ENCODE measurements at regions not wholly inside any gene's neighbourhood (a gene's known extent, or its start where the extent isn't known, plus 50 kb on each side); places are given as distances from the start of the nearest gene placed in this dataset.
A peak's percentile ranks its signal among the peaks of the same experiment; 100 is the strongest.

GRCh38 chr5:15135661-15136060 is 264.1 kb upstream of the ANKH start:
- no peak for DNase-seq
- no peak for ATAC-seq (ENCODE audit: low FRiP score in 2 of 2)
- no peaks in the 10 kb centered on the region for H3K9me3 ChIP-seq
- no peaks in the 10 kb centered on the region for H3K36me3 ChIP-seq
- no peaks in the 10 kb centered on the region for H3K4me1 ChIP-seq
- H3K4me3 ChIP-seq: no peak overlapping the region
- WGBS, 2 donors: 89 to 90% methylated on average over 2 of the region's 2 CpGs
- TF ChIP-seq POLR2A (IDR thresholded peaks at IDR 0.05): no peak
- TF ChIP-seq CTCF (IDR thresholded peaks at IDR 0.05): no peak
- TF ChIP-seq POLR2AphosphoS5 (IDR thresholded peaks at IDR 0.05): no peak
- TF ChIP-seq EP300 (IDR thresholded peaks at IDR 0.05): no peak
- H3K27me3 ChIP-seq: no peaks in the 10 kb centered on the region
- no peak overlapping the region for H3K27ac ChIP-seq

- Histone ChIP-seq H3K27ac (no peak overlapping the region), H3K27me3 (no peaks in the 10 kb centered on the region), H3K4me1 (no peaks in the 10 kb centered on the region), H3K36me3 (no peaks in the 10 kb centered on the region), H3K9me3 (no peaks in the 10 kb centered on the region), H3K4me3 (no peak overlapping the region)
- 62 to 79% methylated on average over 3 of the region's 3 CpGs for WGBS, 2 donors
- TF ChIP-seq EP300 (IDR thresholded peaks at IDR 0.05) (no peak), POLR2AphosphoS5 (IDR thresholded peaks at IDR 0.05) (no peak), CTCF (IDR thresholded peaks at IDR 0.05) (no peak), POLR2A (IDR thresholded peaks at IDR 0.05) (no peak)
- ATAC-seq (ENCODE audit: low FRiP score in 2 of 2) (no peak), DNase-seq (no peak)
Measured at GRCh38 chr5:15133456-15133965, 261.9 kb upstream of the ANKH start.

GRCh38 chr5:15132816-15133405 is 261.3 kb upstream of the ANKH start:
- 72 to 85% methylated on average over 2 to 5 of the region's 5 CpGs for WGBS, 2 donors
- TF ChIP-seq POLR2A (IDR thresholded peaks at IDR 0.05) (no peak), CTCF (IDR thresholded peaks at IDR 0.05) (no peak), EP300 (IDR thresholded peaks at IDR 0.05) (no peak), POLR2AphosphoS5 (IDR thresholded peaks at IDR 0.05) (no peak)
- Histone ChIP-seq H3K36me3 (no peaks in the 10 kb centered on the region), H3K27me3 (no peaks in the 10 kb centered on the region), H3K27ac (no peak overlapping the region), H3K9me3 (no peaks in the 10 kb centered on the region), H3K4me3 (no peak overlapping the region), H3K4me1 (no peaks in the 10 kb centered on the region)
- peak in 1 of 2 donors; percentile 18 for DNase-seq
- ATAC-seq (ENCODE audit: low FRiP score in 2 of 2): peak in 1 of 2 donors; percentile 53

GRCh38 chr5:15131909-15132308 is 260.3 kb upstream of the ANKH start:
- H3K36me3 ChIP-seq: no peaks in the 10 kb centered on the region
- no peaks in the 10 kb centered on the region for H3K27me3 ChIP-seq
- ATAC-seq (ENCODE audit: low FRiP score in 2 of 2) (no peak), DNase-seq (peak in 1 of 2 donors; percentile 21)
- no peak overlapping the region for H3K4me3 ChIP-seq
- TF ChIP-seq POLR2A (IDR thresholded peaks at IDR 0.05): no peak
- TF ChIP-seq POLR2AphosphoS5 (IDR thresholded peaks at IDR 0.05): no peak
- no peak for TF ChIP-seq CTCF (IDR thresholded peaks at IDR 0.05)
- TF ChIP-seq EP300 (IDR thresholded peaks at IDR 0.05): no peak
- H3K27ac ChIP-seq: no peak overlapping the region
- no peaks in the 10 kb centered on the region for H3K9me3 ChIP-seq
- WGBS, 2 donors: 100% methylated on average over 1 to 5 of the region's 5 CpGs
- H3K4me1 ChIP-seq: no peaks in the 10 kb centered on the region

Measured in upper lobe of left lung (tissue), 6 donors.